Chondrocyte (in vitro differentiated cells): ENCODE measurements at regions not wholly inside any gene's neighbourhood (a gene's known extent, or its start where the extent isn't known, plus 50 kb on each side); places are given as distances from the start of the nearest gene placed in this dataset.

Experiments used
- DNase-seq: peaks from one replicate; pipeline ENCODE4 v3.0.0; 2021; ENCODE audit warnings: mixed read lengths, low spot score
- H3K27ac Mint-ChIP-seq: one replicate; pipeline ENCODE4 v1.8.0; 2021; ENCODE audit warnings: mild to moderate bottlenecking, moderate library complexity, mixed read lengths; ENCODE audit not compliant: unreplicated experiment
- H3K27me3 Mint-ChIP-seq: 2 replicates; pipeline ENCODE4 v1.8.0; 2021; ENCODE audit warnings: low read depth, mixed read lengths
- H3K36me3 Mint-ChIP-seq: 2 replicates; pipeline ENCODE4 v1.8.0; 2021; ENCODE audit warnings: low read depth, mixed read lengths
- H3K4me1 Mint-ChIP-seq: 2 replicates; pipeline ENCODE4 v1.8.0; 2021; ENCODE audit warnings: low read depth, mild to moderate bottlenecking, mixed read lengths
- H3K4me3 Mint-ChIP-seq: one replicate; pipeline ENCODE4 v1.8.0; 2021; ENCODE audit warnings: mild to moderate bottlenecking, moderate library complexity, mixed read lengths; ENCODE audit not compliant: unreplicated experiment
- H3K9me3 Mint-ChIP-seq: 2 replicates; pipeline ENCODE4 v1.8.0; 2021; ENCODE audit warnings: low read depth, mixed read lengths
- TF ChIP-seq, protein P1 (sequence below): fragments of 200-600 bp; sonication (generic); IDR thresholded peaks from 2 replicates; pipeline ENCODE4 v1.5.0; 2021; ENCODE audit warnings: antibody characterized with exemption, mild to moderate bottlenecking, moderate library complexity

DNA sequence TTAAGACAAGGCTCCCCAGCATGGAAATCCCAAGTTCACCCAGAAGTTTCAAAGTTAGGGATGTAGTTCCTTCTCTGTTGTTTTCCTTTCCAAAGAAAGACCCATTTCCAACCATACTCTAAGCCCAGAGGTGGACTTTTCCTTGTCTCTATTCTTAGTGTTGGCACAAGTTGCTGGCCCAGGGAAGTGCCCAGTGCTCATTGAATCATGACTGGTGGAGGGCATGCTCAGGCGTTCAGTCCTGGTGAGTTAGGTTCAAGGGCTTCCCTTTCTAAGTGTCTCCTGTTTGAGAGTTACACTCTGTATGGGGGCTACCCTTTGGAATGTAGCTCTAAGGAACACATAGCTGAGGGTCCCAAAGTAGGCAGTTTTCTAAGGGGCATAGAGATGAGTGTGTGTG lies 389.5 kb downstream of the KCNRG start:
- Mint-ChIP-seq H3K9me3 (peaks cover 3% of the 10 kb centered on the region), H3K4me3 (no peak overlapping the region), H3K36me3 (no peaks in the 10 kb centered on the region), H3K4me1 (peaks cover 21% of the 10 kb centered on the region), H3K27me3 (no peaks in the 10 kb centered on the region), H3K27ac (no peak overlapping the region)
- DNase-seq = no peak
- TF ChIP-seq, protein P1, sequence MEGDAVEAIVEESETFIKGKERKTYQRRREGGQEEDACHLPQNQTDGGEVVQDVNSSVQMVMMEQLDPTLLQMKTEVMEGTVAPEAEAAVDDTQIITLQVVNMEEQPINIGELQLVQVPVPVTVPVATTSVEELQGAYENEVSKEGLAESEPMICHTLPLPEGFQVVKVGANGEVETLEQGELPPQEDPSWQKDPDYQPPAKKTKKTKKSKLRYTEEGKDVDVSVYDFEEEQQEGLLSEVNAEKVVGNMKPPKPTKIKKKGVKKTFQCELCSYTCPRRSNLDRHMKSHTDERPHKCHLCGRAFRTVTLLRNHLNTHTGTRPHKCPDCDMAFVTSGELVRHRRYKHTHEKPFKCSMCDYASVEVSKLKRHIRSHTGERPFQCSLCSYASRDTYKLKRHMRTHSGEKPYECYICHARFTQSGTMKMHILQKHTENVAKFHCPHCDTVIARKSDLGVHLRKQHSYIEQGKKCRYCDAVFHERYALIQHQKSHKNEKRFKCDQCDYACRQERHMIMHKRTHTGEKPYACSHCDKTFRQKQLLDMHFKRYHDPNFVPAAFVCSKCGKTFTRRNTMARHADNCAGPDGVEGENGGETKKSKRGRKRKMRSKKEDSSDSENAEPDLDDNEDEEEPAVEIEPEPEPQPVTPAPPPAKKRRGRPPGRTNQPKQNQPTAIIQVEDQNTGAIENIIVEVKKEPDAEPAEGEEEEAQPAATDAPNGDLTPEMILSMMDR = no peak

DNA sequence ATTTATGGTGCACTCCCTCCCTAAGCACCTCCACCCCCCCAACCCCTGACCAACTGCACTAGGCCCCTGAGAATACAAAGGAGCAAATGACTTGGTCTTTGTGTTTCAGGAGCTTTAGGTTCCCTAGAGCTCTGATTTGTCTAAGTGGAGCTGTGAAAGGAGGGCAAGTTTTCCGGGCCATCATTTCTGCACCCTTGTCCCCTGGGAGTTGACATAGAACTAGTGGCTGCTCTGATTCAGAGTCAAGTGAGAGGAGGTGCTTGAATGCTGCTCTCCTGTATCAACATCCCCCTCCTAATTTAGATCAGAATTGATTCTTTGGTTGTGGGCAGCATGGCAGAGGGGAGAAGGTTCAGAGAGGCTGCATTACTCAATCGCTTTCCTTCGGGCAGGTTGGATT lies 391.6 kb downstream of the KCNRG start:
- no peaks in the 10 kb centered on the region for H3K27me3 Mint-ChIP-seq
- no peaks in the 10 kb centered on the region for H3K36me3 Mint-ChIP-seq
- H3K4me3 Mint-ChIP-seq = no peak overlapping the region
- H3K4me1 Mint-ChIP-seq = peaks cover 14% of the 10 kb centered on the region
- H3K9me3 Mint-ChIP-seq = peaks cover 3% of the 10 kb centered on the region
- no peak for DNase-seq
- TF ChIP-seq, protein P1 = no peak
- H3K27ac Mint-ChIP-seq = no peak overlapping the region

DNA sequence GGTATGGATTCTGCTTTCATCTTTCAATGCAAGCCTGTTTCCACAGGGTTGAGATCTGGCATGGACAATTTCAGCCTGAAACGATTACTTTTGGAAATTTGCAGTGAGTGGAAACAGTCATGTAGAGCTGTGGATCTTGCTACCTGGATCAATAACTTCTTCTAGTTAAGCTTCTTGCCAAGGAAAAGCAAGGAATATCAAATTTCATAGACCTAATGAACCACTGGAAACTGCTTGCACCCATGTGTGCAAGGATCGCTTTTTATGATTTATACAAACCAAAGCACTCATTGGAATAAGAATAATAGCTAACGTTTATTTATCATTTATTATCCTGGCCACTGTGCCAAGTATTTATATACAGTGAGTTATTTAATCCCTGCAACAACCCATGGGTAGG lies 392.8 kb downstream of the KCNRG start:
- no peak overlapping the region for H3K4me3 Mint-ChIP-seq
- H3K4me1 Mint-ChIP-seq = peaks cover 26% of the 10 kb centered on the region
- TF ChIP-seq, protein P1 = no peak

DNA sequence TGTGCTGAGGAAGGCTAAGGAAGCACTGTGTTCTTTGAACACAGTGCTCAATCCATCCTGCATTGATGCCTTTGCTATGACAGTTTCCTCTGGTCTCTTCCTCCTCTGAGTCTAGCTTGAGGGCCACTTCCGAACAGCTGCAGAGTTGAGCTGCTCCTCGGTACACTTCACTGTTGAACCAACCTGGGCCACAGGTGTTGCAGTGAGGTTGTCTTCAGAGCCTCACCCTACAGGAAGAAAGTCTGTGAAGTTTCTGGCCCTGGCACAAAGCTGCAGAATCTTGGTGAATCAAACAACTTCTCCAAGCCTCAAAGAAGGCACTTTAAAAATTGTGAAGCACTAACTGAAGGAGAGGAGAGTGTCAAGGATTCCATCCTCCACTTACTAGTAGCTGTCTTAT lies 394.0 kb downstream of the KCNRG start:
- DNase-seq = no peak
- no peaks in the 10 kb centered on the region for H3K27me3 Mint-ChIP-seq
- H3K27ac Mint-ChIP-seq = no peak overlapping the region
- H3K36me3 Mint-ChIP-seq = no peaks in the 10 kb centered on the region
- no peak overlapping the region for H3K4me3 Mint-ChIP-seq
- TF ChIP-seq, protein P1 = no peak
- H3K4me1 Mint-ChIP-seq = peaks cover 29% of the 10 kb centered on the region
- no peaks in the 10 kb centered on the region for H3K9me3 Mint-ChIP-seq

More for the DNA sequence above, 392.8 kb downstream of the KCNRG start:
- no peak for DNase-seq
- Mint-ChIP-seq H3K36me3 (no peaks in the 10 kb centered on the region), H3K9me3 (no peaks in the 10 kb centered on the region), H3K27ac (no peak overlapping the region), H3K27me3 (no peaks in the 10 kb centered on the region)

DNA sequence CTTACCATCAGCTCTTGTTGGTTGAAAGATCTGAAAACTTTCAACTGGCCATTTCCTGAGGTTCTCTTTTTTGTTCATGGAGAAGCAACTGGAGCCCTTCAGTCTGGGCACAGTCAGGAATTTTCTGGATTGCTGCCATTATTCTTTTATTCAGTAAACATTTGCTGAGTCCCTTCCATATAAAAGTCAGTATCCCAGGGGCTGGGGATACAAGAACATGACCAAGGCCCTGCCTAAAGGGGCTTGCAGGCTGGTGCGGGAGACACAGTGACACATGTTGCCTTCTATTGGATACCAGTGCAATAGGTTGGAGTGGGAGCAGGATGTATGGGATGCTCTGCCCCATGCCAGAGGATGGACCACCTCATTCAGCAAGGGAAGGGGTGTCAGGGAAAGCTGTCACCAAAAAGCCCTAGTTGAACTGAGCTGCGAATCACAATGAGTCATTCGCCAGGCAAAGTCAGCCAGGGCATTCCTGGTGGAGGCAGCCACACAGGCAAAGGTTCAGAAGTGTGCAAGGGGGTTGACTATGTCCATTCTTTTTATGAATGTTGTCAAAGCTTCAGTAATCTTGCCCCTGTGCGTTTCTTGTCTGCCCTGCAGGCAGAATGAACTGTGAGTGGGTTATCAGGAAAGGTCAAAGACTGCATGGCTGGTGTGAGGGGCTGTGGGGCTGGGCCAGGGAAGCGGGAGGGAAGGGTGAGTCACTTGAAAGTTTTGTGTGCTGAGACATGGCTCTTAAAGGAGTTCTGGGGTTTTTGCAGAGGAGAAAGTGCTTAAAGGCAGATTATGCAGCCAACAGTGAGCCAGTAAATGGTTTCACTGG lies 395.9 kb downstream of the KCNRG start:
- Mint-ChIP-seq H3K27ac (peak overlapping the region; percentile 52), H3K9me3 (peaks cover 5% of the 10 kb centered on the region), H3K36me3 (no peaks in the 10 kb centered on the region), H3K4me1 (peaks cover 33% of the 10 kb centered on the region), H3K4me3 (no peak overlapping the region), H3K27me3 (no peaks in the 10 kb centered on the region)
- TF ChIP-seq, protein P1 = no peak
- no peak for DNase-seq
